RWPE1 (cell line): ENCODE measurements at regions not wholly inside any gene's neighbourhood (a gene's known extent, or its start where the extent isn't known, plus 50 kb on each side); places are given as distances from the start of the nearest gene placed in this dataset.

ENCODE experiments used
- CTCF ChIA-PET: fragments of 350-600 bp; sonication (Branson Sonifier 250); formaldehyde crosslinking; extraction: SDS; loops from one replicate; lab custom pipeline; 2021; lab: Yijun Ruan, JAX
- POLR2A ChIA-PET: fragments of 400-600 bp; formaldehyde crosslinking; extraction: SDS; loops from one replicate; lab custom pipeline; 2020; ENCODE audit warnings: antibody characterized with exemption; ENCODE audit not compliant: low non-redundant PET; lab: Yijun Ruan, JAX
- DNase-seq: peaks from one replicate; pipeline ENCODE4 v3.0.0; 2012; ENCODE audit warnings: low spot score
- H3K27ac ChIP-seq: fragments of 450-650 bp; 2 replicates; pipeline ENCODE4 v1.5.1; 2017
- TF ChIP-seq, protein P1 (sequence below): fragments of 450-650 bp; conservative IDR thresholded peaks from 2 replicates; pipeline ENCODE4 v1.5.1; 2017; ENCODE audit warnings: low read depth, mild to moderate bottlenecking

DNA sequence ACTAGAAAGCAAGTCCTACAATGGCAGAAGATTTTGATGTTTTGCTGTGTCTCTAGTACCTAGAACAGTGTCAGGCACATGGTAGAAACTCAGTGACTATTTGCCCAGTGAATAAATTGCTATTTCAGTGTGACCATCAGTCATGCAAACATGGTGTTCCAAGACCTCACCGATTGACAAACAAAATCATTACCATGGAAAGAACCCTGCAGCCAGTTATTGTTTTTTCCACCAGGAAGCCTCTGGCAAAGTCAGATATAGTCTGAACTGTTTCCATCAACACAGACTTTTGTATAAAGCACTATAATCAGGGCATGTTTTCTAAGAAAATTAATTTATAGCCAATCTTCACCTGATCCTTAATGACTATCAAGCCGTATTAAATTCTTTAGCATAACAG, 97.3 kb upstream of the RASSF8 start:
- CTCF ChIA-PET, result no interaction called here
- H3K27ac ChIP-seq, result no peak overlapping the region
- POLR2A ChIA-PET, result no interaction called here
- DNase-seq, result no peak
- TF ChIP-seq, protein P1, sequence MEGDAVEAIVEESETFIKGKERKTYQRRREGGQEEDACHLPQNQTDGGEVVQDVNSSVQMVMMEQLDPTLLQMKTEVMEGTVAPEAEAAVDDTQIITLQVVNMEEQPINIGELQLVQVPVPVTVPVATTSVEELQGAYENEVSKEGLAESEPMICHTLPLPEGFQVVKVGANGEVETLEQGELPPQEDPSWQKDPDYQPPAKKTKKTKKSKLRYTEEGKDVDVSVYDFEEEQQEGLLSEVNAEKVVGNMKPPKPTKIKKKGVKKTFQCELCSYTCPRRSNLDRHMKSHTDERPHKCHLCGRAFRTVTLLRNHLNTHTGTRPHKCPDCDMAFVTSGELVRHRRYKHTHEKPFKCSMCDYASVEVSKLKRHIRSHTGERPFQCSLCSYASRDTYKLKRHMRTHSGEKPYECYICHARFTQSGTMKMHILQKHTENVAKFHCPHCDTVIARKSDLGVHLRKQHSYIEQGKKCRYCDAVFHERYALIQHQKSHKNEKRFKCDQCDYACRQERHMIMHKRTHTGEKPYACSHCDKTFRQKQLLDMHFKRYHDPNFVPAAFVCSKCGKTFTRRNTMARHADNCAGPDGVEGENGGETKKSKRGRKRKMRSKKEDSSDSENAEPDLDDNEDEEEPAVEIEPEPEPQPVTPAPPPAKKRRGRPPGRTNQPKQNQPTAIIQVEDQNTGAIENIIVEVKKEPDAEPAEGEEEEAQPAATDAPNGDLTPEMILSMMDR, result no peak

DNA sequence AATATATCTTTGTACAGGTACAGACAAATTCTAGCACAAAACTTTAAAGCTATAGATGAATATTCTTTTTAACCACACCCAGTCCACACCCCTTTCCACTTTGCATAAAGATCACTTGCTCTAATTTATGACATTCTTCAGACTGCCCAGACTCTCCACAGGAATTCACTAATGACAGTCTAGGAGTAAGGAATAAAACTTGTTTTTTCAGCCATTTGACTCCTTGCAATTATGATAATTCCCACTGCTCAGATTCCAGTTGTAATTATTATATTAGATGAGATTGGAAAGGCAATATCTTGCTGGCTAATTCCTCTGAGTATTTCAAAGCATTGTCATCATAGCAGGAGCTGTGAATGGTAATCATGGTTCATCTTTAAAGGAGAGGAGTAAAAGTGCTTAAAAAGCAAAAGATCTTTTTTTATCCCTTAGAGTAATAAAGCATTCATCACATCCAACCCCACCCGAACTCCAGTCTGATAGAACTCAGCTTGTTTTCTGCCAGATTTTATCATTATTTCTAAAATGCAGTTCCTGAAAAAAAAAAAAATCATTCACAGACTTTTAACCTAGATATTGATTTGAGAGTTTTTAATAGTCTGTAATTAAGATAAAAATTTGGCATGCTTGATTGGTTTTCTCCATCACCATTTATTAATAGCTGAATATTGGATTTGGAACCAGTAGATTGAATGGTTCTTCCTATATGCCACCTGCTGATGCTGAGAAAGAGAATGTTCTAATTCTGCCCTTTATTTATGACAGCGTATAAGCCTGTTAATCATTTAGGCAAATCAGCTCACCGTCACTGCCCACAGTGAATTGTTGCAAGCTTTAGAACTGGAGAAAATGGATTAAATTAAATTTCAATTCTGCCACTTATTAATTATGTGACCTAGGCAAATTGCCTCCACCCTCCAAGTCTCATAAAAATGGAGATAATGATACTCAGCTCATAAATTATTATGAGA, 93.9 kb upstream of the RASSF8 start:
- TF ChIP-seq, protein P1, result no peak
- POLR2A ChIA-PET, result no interaction called here
- no peak for DNase-seq
- H3K27ac ChIP-seq, result no peak overlapping the region
- CTCF ChIA-PET, result interaction anchor here (0.7 kb wide), 2 partner anchors 89 to 722 kb away, joined by 3 to 12 read pairs; no protein-coding TSS in a partner anchor

DNA sequence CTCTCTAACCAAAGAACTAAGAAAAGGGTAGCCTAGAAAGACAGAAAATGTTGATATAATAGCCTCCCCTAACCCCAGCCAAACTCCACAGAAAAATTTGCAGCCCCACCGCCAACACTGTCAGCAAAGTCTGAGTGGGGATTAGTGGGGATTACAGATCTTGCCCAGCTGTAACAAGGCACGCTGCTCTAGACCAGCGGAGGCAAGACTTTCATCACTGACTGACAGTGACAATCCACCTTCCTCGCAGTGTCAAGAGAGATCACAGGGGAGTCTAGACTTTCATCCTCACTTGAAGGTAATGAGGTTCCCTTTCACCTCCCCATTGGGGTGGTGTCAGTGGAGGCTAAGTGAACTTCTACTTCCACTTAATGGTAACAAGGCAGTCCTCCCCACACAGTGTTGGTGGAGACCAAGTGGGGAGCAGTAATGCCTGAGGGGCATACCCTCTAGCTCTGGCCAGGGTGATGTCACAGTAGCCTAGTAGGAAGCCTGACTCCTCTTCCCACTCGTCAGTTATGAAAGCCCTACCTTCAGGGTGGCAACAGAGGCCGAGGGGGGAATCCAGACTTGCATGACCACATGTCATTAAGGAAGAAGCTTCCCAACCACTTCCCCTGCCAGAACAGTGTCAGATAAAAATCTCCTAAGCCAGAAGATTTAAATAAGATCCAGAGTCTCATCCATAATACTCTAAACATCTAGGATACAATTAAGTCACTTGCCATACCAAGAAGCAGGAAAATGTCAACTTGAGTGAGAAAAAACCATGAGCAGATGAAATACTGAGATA, 91.7 kb upstream of the RASSF8 start:
- H3K27ac ChIP-seq, result no peak overlapping the region
- ChIA-PET CTCF (no interaction called here), POLR2A (no interaction called here)
- TF ChIP-seq, protein P1, result no peak
- no peak for DNase-seq

DNA sequence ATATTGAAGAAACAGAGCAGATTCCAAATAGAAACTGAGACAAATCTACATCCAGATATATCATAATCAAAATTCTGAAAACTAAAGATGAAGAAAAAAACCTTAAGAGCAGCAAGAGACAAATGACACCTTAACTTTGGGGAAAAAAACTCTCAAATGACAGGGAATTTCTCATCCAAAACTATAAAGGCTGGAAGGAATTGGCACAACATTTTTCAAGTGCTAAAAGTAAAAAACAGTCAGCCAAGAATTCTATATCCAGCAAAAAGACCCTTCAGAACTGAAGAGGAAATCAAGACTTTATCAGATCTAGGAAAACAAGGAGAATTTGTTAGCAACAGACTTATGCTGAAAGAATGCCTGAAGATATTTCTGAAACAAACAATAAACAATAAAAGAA, 90.3 kb upstream of the RASSF8 start:
- DNase-seq, result no peak
- POLR2A ChIA-PET, result no interaction called here
- CTCF ChIA-PET, result no interaction called here
- H3K27ac ChIP-seq, result no peak overlapping the region
- TF ChIP-seq, protein P1, result no peak

DNA sequence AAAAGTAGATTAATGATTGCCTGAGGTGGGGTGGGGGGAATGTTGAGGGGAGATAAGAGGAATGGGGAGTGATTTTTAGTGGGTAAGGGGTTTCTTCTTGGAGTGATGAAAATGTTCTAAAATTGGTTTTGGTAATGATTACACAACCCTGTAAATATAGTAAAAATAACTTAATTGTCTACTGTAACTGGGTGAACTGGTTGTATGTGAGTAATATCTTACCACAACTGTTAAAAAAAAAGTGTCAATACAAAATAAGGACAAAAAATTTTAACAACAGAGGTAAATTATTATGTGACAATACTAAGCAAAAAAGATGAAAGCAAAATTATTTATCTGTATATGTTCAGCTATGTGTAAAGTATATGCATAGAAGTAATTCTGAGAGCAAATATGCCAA, 86.3 kb upstream of the RASSF8 start:
- no peak for DNase-seq
- CTCF ChIA-PET, result no interaction called here
- POLR2A ChIA-PET, result no interaction called here
- TF ChIP-seq, protein P1, result no peak
- H3K27ac ChIP-seq, result no peak overlapping the region

DNA sequence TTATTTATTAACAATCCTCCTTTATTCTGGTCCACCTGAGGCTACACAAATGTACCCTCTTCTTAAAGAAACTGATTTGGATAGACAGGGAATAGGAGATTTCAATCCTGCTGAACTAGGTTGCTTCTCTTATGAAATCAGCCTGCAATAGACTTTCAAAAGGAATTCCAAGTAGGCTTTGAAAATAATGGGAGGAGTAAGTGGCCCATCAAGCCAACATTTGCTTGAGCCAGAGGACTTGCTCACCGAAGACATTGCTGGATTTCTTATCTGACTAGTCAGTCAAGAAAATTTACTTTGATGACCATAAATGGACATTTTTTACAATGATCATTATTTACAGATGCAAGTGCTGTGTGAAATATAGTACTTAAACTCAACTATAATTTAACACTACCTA, 82.8 kb upstream of the RASSF8 start:
- no peak overlapping the region for H3K27ac ChIP-seq
- CTCF ChIA-PET, result no interaction called here
- POLR2A ChIA-PET, result no interaction called here
- no peak for DNase-seq
- TF ChIP-seq, protein P1, result no peak
